B cell (primary cell): ENCODE measurements at regions not wholly inside any gene's neighbourhood (a gene's known extent, or its start where the extent isn't known, plus 50 kb on each side); places are given as distances from the start of the nearest gene placed in this dataset.

ENCODE experiments used
- EZH2 ChIP-seq: IDR thresholded peaks from 2 replicates; pipeline ENCODE4 v1.6.1; 2012; ENCODE audit warnings: borderline replicate concordance, low read depth, mild to moderate bottlenecking, moderate library complexity, low read length; ENCODE audit not compliant: insufficient read depth, poor library complexity, severe bottlenecking
- TF ChIP-seq, protein P1 (sequence below): fragments of 200-600 bp; IDR thresholded peaks from one replicate; pipeline ENCODE4 v1.8.0; 2022; ENCODE audit warnings: antibody characterized with exemption, mild to moderate bottlenecking

DNA sequence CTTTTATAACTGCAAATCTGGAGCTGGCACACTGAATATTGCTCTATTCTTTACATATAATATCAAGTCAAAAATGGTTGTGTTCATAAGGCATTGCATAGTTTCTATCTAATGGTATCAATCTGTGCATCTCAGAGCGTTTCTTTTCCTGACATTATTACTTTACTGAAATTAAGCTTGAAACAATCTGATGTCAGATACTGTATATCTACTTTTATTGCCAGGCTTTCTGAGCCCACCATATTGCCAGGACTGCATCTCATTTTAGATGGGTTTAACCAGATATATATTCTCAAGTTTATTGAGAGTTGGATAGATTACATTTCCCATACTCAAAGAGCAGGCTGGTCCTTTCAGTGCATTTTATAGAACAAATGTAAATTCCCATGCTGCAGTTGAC is 122.7 kb upstream of the MEIS2 start:
- TF ChIP-seq, protein P1, sequence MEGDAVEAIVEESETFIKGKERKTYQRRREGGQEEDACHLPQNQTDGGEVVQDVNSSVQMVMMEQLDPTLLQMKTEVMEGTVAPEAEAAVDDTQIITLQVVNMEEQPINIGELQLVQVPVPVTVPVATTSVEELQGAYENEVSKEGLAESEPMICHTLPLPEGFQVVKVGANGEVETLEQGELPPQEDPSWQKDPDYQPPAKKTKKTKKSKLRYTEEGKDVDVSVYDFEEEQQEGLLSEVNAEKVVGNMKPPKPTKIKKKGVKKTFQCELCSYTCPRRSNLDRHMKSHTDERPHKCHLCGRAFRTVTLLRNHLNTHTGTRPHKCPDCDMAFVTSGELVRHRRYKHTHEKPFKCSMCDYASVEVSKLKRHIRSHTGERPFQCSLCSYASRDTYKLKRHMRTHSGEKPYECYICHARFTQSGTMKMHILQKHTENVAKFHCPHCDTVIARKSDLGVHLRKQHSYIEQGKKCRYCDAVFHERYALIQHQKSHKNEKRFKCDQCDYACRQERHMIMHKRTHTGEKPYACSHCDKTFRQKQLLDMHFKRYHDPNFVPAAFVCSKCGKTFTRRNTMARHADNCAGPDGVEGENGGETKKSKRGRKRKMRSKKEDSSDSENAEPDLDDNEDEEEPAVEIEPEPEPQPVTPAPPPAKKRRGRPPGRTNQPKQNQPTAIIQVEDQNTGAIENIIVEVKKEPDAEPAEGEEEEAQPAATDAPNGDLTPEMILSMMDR = no peak
- TF ChIP-seq EZH2 = no peak
